Loucy (cell line): ENCODE measurements at regions not wholly inside any gene's neighbourhood (a gene's known extent, or its start where the extent isn't known, plus 50 kb on each side); places are given as distances from the start of the nearest gene placed in this dataset.

Experiments
- H2AFZ ChIP-seq: fragments of 200-600 bp; sonication (generic); 2 replicates; pipeline ENCODE4 v1.6.0; 2016; ENCODE audit warnings: antibody characterized with exemption, mild to moderate bottlenecking, low read length, moderate library complexity
- H3F3A ChIP-seq: fragments of 200-600 bp; 2 replicates; pipeline ENCODE4 v1.6.0; 2016; ENCODE audit warnings: antibody characterized with exemption, low read depth, mild to moderate bottlenecking
- H3K27me3 ChIP-seq: fragments of 200-600 bp; sonication (generic); 2 replicates; pipeline ENCODE4 v1.6.1; 2014; ENCODE audit warnings: low read length, mild to moderate bottlenecking; ENCODE audit not compliant: insufficient read depth, poor library complexity, severe bottlenecking
- H3K36me3 ChIP-seq: fragments of 200-600 bp; sonication (generic); 2 replicates; pipeline ENCODE4 v1.6.1; 2016; ENCODE audit warnings: low read length; ENCODE audit not compliant: insufficient read depth
- H3K4me1 ChIP-seq: fragments of 200-600 bp; sonication (generic); 2 replicates; pipeline ENCODE4 v1.5.1; 2014; ENCODE audit warnings: low read length, mild to moderate bottlenecking; ENCODE audit not compliant: insufficient read depth, poor library complexity, severe bottlenecking
- H3K4me2 ChIP-seq: fragments of 200-600 bp; sonication (generic); 2 replicates; pipeline ENCODE4 v1.6.0; 2014; ENCODE audit warnings: antibody characterized with exemption, low read length, low read depth, mild to moderate bottlenecking; ENCODE audit not compliant: poor library complexity, severe bottlenecking
- H3K4me3 ChIP-seq: fragments of 200-600 bp; sonication (generic); 2 replicates; pipeline ENCODE4 v1.5.1; 2014; ENCODE audit warnings: low read length, mild to moderate bottlenecking, mixed read lengths; ENCODE audit not compliant: poor library complexity, severe bottlenecking
- H3K79me2 ChIP-seq: fragments of 200-600 bp; sonication (generic); 2 replicates; pipeline ENCODE4 v1.6.1; 2014; ENCODE audit warnings: low read length; ENCODE audit not compliant: insufficient read depth
- H3K9ac ChIP-seq: fragments of 200-600 bp; sonication (generic); 2 replicates; pipeline ENCODE4 v1.6.0; 2014; ENCODE audit warnings: mild to moderate bottlenecking, low read depth, low read length, moderate library complexity; ENCODE audit not compliant: poor library complexity, severe bottlenecking
- H3K9me2 ChIP-seq: fragments of 200-600 bp; sonication (generic); replicated peaks from 2 replicates; pipeline ENCODE4 v1.6.1; 2016; ENCODE audit warnings: low read depth, low read length, mixed read lengths
- H3K9me3 ChIP-seq: fragments of 200-600 bp; sonication (generic); 2 replicates; pipeline ENCODE4 v1.6.1; 2014; ENCODE audit warnings: mild to moderate bottlenecking, antibody characterized with exemption, low read length, low read depth; ENCODE audit not compliant: insufficient read depth
- H4K20me1 ChIP-seq: fragments of 200-600 bp; sonication (generic); 2 replicates; pipeline ENCODE4 v1.6.0; 2014; ENCODE audit warnings: antibody characterized with exemption, low read length, mild to moderate bottlenecking; ENCODE audit not compliant: insufficient read depth, poor library complexity, severe bottlenecking
- EZH2phosphoT487 ChIP-seq: fragments of 200-600 bp; IDR thresholded peaks from 2 replicates; pipeline ENCODE4 v1.6.1; 2018; ENCODE audit warnings: antibody characterized with exemption, mild to moderate bottlenecking, moderate library complexity, borderline replicate concordance
- TF ChIP-seq, protein P1 (sequence below): fragments of 200-600 bp; sonication (generic); conservative IDR thresholded peaks from 2 replicates; pipeline ENCODE4 v1.5.1; 2014; ENCODE audit warnings: mild to moderate bottlenecking, antibody characterized with exemption, low read length

DNA sequence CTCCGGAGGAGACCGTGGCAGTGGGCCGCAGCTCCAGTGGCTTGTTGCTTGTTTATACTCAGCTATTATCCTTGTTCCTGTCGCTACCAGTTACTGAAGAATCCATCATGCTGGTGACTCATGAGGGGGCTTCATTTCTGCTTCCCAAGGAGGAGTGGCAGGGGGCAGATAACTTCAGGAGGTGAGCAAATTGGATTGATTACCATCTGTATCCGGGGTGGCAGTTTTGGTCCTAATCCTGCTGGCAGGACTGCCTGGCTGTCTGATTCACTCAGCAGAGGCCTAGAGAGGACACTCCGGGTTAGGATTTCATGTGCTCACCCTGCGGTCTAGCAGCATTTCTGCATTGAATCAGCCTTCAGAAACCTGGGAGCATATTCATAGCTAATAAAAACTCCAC is 230.0 kb downstream of the ACTR3 start:
- Histone ChIP-seq H3K4me1 (no peaks in the 10 kb centered on the region), H3K27me3 (no peaks in the 10 kb centered on the region), H3K79me2 (no peaks in the 10 kb centered on the region), H3K9ac (no peak overlapping the region), H3K4me2 (no peak overlapping the region), H3K36me3 (no peaks in the 10 kb centered on the region), H3K9me2 (no peaks in the 10 kb centered on the region), H3K4me3 (no peak overlapping the region), H4K20me1 (no peaks in the 10 kb centered on the region), H3F3A (no peaks in the 10 kb centered on the region), H3K9me3 (no peaks in the 10 kb centered on the region), H2AFZ (no peak overlapping the region)
- TF ChIP-seq EZH2phosphoT487, result no peak
- TF ChIP-seq, protein P1, sequence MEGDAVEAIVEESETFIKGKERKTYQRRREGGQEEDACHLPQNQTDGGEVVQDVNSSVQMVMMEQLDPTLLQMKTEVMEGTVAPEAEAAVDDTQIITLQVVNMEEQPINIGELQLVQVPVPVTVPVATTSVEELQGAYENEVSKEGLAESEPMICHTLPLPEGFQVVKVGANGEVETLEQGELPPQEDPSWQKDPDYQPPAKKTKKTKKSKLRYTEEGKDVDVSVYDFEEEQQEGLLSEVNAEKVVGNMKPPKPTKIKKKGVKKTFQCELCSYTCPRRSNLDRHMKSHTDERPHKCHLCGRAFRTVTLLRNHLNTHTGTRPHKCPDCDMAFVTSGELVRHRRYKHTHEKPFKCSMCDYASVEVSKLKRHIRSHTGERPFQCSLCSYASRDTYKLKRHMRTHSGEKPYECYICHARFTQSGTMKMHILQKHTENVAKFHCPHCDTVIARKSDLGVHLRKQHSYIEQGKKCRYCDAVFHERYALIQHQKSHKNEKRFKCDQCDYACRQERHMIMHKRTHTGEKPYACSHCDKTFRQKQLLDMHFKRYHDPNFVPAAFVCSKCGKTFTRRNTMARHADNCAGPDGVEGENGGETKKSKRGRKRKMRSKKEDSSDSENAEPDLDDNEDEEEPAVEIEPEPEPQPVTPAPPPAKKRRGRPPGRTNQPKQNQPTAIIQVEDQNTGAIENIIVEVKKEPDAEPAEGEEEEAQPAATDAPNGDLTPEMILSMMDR, result no peak

DNA sequence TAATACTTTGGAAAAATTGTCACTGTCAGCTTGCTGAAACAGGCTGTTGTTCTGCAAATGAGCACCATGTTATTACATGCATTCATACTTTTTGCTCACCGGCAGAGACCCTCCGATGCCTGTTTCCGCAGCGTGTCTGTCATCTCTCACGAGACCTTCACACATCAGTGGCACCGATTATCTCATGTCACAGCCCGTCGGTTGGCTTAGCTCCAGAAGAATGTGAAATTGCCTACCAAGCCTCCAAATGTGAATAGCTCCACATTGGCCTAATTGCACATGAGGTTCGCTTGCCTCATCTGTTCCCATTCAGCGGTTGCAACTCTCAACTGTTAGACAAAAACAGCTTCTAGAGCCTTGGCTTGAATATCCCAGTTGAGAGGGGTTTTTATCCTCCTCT is 233.0 kb downstream of the ACTR3 start:
- H3F3A ChIP-seq, result no peaks in the 10 kb centered on the region
- no peak overlapping the region for H3K9ac ChIP-seq

DNA sequence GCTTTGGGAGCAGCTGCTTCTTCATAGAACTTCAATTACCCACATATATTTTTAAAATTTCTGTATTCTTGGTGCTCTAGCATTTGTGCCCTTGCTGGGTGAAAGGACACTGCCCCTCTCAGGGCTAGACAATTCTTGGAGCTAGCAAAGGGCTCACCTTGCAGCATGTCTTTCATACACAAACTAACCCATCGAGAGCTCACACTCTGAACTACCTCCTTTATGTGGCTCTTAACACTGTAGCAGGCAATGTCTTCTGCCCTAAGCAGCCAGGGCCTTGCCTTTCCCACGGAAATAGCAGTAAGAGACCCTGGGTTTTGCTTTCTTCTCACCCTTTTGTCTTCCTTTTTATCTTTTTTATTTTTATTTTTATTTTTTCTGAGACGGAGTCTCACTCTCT is 234.0 kb downstream of the ACTR3 start:
- Histone ChIP-seq H3K4me2 (no peak overlapping the region), H3K27me3 (no peaks in the 10 kb centered on the region), H3K79me2 (no peaks in the 10 kb centered on the region), H3K9ac (no peak overlapping the region), H3K9me3 (no peaks in the 10 kb centered on the region), H4K20me1 (no peaks in the 10 kb centered on the region), H3F3A (no peaks in the 10 kb centered on the region), H3K4me1 (no peaks in the 10 kb centered on the region), H3K9me2 (no peaks in the 10 kb centered on the region), H2AFZ (no peak overlapping the region), H3K4me3 (no peak overlapping the region), H3K36me3 (no peaks in the 10 kb centered on the region)
- TF ChIP-seq EZH2phosphoT487, result no peak
- TF ChIP-seq, protein P1, result no peak

More for the DNA sequence above, 233.0 kb downstream of the ACTR3 start:
- Histone ChIP-seq H4K20me1 (no peaks in the 10 kb centered on the region), H3K9me3 (no peaks in the 10 kb centered on the region), H3K36me3 (no peaks in the 10 kb centered on the region), H3K9me2 (no peaks in the 10 kb centered on the region), H3K4me1 (no peaks in the 10 kb centered on the region), H3K4me3 (no peak overlapping the region), H3K79me2 (no peaks in the 10 kb centered on the region), H3K4me2 (no peak overlapping the region), H2AFZ (no peak overlapping the region), H3K27me3 (no peaks in the 10 kb centered on the region)
- TF ChIP-seq EZH2phosphoT487, result no peak
- TF ChIP-seq, protein P1, result no peak
